ENCODE measurements at regions not wholly inside any gene's neighbourhood (a gene's known extent, or its start where the extent isn't known, plus 50 kb on each side); places are given as distances from the start of the nearest gene placed in this dataset.
"Not testable (repeated sequence)": the region's sequence is repeated elsewhere in the genome, so short reads cannot be mapped to it uniquely, and the experiment has no call there.

DNA sequence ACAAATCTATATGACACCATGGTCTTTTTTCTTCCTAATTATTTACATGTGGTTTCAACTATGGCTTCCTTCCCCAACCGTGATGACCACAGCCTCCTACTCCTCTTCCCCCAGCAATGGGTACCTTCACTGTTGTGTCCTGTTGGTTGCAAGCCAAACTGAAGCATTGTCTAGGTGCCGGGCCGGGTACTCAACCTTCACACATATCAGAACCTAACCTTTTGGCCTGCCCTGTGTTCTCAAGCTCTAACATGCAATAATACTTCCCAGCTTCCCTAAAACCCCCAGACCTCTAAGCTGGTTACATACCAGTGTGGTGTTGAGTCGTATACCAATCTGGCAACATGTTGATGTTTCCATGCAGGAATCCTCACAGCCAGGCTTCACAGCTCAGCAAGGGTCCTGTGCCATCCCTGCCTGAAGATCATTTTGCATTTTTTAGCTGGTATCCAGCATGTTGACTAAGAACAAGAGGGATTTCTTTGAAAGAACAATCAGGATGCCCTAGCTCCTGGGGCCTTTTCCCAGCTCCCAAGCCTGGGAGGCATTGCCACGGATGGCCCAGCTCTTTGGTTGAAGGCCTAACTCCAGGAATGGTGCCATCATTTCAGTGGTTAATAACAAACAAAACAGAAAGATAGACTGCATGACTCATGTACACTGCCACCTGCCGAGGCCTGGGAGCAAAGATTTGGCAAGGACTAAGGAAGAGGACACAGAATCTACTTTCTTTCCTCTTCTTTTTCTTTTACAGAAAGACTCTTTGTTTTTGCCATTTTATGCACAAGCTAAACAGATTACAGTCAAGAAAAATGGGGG, 373.7 kb upstream of the SALL1 start:
- no peak for DNase-seq (ENCODE audit: low read depth in 3 of 3, low spot score in 2 of 3)

DNA sequence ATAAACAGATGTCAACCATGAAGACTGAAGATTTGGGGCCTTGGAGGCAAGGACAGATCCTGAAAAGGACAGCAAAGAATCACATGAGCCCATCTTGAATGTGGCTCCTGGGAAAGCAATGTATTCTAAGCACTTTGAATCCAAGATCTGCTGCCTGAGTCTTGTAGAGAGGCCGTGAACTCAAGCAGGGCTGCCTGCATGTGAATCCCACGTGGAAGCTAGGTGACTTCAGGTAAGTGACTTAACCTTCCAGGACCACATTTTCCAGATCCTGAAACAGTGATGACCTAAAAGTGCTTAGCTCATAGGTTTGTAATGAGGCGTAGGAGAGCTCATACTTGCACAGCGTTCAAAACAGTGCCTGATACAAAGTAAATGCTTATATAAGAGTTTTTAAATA, 373.0 kb upstream of the SALL1 start:
- no peak for DNase-seq (ENCODE audit: low read depth in 3 of 3, low spot score in 2 of 3)

DNA sequence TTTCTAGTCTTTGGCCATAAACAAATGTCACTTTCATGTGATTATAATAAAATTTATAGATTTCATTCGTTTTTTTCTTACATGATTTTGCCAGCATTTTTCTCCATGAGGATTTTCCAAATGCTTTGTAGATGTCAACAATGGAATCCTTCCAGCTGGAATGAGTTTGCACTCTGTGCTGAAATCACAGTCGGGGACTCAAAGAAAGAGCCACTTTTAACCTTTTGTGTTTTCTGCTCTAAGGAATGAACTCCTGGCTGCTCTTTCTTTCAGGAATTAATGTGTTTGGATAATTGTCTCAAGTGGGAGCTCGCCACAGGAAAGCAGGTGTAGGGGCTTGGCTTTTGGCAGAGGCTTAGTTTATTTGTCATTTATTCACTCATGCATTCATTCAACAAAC, 372.3 kb upstream of the SALL1 start:
- DNase-seq (ENCODE audit: low read depth in 3 of 3, low spot score in 2 of 3), result no peak

DNA sequence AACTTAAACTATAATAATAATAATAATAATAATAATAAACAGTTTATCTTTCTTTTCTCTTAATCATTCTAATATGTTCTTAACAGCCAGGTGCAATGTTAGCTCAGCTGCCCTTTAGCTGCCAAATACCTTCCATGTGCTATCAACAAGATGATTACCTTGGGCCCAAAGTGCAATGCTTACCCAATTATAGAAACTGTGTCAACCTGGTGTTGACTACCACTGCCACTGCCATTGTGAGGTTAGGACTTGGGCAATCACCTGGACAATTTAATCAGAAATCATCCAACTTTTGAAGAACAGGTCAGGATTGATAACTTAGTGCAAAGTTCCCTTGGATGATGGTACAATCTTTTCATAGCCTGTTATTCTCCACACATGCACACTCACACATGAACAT, 371.8 kb upstream of the SALL1 start:
- DNase-seq (ENCODE audit: low read depth in 3 of 3, low spot score in 2 of 3), result no peak

DNA sequence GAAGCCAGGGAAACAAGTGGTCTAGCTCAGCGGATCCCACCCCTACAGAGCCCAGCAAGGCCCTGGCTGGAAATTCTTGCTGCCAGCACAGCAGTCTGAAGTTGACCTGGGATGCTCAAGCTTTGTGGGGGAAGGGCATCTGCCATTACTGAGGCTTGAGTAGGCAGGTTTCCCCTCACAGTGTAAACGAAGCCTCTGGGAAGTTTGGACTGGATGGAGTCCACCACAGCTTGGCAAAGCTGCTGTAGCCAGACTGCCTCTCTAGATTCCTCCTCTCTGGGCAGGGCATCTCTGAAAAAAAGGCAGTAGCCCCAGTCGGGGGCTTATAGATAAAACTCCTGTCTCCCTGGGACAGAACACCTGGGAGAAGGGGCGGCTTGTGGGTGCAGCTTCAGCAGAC, 365.9 kb upstream of the SALL1 start:
- not testable (repeated sequence) for DNase-seq (ENCODE audit: low read depth in 3 of 3, low spot score in 2 of 3)

DNA sequence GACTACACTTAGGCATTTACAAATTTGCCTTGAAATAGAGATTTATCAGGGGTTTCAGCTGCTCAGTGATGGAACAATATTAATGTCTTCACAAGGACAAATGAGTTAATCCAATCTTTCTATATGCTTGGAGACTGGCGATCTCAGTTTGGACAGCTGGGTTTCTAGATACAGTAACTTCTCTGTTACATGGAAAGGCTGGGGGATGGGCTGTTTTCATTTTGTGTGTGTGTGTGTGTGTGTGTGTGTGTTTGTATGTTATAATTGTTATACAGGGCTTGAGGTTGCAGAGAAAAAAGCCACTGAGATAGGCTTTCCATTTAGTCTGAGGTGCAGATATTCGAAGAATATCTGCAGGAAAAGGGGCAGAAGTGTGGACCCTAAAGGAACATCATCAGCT, 359.3 kb upstream of the SALL1 start:
- DNase-seq (ENCODE audit: low read depth in 3 of 3, low spot score in 2 of 3), result no peak

DNA sequence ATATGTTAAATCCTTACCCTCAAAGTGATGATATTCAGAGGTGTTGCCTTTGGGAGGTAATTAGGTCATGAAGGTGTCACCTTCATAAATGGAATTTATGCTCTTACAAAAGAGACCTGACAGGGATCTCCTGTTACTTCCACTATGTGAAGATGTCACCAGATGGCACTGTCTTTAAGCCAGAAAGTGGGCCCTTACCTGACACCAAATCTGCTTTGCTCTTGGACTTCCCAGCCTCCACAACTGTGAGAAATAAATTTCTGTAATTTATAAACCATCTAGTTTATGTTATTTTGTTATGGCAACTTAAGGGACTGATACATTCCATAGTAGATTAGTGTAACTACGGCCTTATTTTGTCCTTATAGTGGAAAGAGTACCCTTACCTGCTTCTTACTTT, 358.3 kb upstream of the SALL1 start:
- no peak for DNase-seq (ENCODE audit: low read depth in 3 of 3, low spot score in 2 of 3)

DNA sequence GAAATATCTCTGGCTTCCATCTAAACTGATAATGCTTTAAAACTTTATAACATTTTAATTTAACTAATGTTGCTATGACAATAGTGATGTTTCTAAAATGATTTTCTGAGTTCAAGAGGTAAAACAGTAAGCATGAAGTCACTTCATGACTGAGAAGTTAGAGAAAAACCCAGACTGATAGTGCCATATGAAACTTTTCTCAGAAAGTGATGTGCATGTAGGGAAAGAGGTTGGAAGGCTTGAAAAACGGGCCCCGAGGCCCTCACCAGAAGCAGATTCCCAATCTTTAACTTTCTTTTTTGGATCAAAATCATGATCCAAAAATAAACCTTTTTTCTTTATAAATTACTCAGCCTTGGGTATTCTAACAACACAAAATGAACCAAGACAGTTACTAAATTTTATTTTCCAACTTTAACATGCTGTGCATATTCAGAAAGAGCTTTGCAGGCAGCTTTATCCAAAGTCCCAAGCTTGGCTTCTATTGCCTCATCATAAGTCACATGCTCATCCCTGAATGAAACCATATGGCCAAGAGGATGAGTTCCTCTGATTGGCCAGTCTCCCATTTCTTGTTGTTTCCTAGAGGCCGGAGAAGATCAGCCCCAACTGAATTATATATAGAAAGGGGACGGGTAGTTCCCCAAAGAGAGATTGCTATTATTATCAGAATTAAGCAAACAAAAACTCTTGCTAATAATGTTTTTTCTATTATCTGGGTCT, 357.6 kb upstream of the SALL1 start:
- no peak for DNase-seq (ENCODE audit: low read depth in 3 of 3, low spot score in 2 of 3)

DNA sequence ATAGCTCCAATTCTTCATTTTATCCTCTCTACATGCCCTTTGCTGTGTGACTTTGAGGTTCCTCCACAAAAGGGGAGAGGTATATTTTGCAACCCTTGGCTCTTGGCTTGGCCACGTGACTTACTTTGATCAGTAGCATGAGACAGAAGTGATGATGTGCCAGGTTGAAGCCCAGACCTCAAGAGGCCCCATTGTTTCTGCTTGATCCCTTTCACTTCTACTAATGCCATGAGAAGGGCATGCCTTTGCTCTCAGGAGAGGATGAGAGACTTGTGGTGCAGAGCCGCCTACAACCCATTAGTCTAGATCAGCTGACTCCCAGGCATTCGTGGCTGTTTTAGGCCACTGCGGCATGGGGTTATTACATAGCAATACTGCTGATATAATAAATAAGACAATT, 356.2 kb upstream of the SALL1 start:
- no peak for DNase-seq (ENCODE audit: low read depth in 3 of 3, low spot score in 2 of 3)

DNA sequence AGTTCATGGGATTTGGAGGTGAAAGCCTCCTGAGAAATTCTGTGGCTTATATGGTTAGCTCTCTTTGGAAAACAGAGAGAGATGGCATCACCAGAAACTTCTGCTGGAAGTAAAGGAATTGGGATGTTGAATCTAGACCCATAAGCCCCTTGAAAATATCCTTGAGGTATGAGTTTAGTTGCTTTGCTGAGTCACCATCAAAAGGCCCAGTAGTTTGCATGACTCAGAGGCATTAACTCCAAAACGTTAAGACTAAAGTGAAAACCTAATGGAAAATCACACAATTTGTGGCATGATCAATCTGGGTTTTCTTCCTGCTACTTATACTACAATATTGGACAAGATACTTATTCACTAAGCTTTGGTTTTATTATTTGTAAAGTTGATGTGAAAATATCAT, 349.2 kb upstream of the SALL1 start:
- DNase-seq (ENCODE audit: low read depth in 3 of 3, low spot score in 2 of 3), result no peak

DNA sequence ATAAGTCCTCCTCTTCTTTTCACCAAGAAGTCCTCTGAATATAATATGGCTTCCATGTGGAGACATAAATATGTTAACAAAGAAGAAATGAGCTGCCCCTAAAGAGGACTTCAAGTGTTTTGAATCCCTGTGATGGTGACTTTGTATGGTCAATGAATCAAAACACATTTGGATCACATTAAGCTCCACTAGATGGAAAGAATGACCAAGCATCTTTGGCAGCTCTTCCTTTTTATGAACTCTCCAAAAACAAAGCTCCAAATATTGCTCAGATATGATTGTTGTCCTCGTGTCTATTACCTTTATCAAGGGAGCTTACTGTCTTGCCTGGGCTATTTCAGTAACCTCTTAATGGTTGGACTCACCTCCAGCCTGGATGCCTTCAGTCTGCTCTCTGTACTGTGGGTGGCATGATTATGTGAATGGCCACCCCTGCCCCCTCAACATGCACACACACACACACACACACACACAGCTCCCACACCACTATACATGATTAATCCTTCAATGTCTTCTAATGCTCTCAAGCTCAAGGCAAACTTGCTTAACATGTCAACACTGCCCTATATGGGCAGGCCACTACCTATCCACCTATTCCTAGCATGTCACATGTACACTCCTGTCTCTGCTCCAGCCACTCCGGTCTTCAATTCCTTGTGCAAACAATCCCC, 346.6 kb upstream of the SALL1 start:
- no peak for DNase-seq (ENCODE audit: low read depth in 3 of 3, low spot score in 2 of 3)

DNA sequence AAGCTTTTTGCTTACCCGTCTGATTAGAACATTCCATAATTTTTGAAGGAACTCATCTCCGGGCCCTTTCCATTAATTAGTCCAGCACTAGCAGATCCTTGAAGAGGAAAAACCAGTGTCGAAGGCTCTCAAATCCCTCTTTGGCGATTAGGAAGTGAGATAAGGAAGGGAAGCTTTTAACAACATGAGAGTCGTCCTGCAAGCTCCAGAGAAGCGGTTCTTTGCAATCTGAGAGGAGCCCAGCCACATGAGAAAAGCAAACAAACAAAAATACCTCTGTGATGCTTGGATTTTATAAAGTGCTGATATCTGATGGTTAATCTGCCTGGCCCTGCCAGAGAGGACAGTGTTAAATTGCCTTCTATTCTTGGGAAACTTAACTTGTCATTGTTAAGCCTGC, 339.8 kb upstream of the SALL1 start:
- DNase-seq (ENCODE audit: low read depth in 3 of 3, low spot score in 2 of 3), result no peak

DNA sequence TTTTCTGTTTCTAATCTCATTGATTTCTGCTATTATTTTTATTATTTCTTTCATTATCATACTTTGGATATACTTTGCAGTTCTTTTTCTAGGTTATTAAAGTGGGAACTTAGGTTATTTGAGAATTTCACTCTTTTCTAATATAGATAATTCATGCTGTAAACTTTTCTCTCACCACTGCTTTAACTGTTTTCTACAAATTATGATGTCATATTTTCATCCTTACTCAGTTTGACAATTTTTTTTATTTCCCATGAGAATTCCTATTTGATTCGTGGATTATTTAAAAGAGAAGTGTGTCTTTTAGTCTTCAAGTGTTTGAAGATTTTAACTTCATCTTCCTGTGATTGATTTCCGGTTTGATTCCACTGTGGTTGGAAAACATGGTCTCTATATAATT, 336.8 kb upstream of the SALL1 start:
- no peak for DNase-seq (ENCODE audit: low read depth in 3 of 3, low spot score in 2 of 3)

DNA sequence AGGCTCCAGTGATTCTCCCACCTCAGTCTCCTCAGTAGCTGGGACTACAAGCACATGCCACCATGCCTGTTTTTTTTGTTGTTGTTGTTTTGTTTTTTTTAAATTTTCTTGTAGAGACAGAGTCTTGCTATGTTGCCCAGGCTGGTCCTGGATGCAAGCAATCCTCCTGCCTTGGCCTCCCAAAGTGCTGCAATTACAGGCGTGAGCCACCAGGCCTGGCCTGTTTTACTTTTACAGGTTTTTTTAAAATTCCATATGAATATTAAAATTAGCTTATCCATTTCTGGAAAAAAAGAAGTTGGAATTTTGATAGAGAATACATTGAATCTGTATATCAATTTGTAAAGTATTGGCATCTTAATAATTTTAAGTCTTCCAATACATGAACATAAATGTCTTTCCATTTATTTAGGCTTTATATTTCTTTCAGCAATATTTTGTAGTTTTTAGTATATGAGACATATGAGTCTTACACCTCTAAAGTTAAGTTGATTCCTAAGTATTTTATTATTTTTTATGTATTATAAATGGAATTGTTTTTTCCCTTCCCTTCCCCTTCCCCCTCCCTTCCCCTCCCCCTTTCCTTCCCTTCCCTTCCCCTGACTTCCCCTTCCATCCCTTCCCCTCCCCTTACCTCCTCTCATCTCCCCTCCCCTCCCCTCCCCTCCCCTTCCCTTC, 323.5 kb upstream of the SALL1 start:
- no peak for DNase-seq (ENCODE audit: low read depth in 3 of 3, low spot score in 2 of 3)

DNA sequence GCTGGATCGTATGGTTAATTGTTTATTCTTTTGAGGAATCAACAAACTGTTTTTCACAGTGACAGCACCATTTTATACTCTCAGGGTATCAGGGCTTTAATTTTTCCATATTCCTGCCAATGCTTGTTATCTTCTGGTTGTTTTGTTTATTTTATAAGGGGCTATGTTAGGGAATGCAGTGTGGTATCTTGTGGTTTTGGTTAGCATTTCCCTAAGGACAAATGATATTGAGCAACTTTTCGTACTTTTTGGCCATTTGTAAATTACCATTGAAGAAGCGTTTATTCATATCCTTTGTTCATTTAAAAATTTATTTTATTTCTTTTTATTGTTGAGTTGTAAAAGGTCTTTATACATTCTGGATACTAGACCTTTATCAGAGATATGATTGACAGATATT, 322.0 kb upstream of the SALL1 start:
- no peak for DNase-seq (ENCODE audit: low read depth in 3 of 3, low spot score in 2 of 3)

DNA sequence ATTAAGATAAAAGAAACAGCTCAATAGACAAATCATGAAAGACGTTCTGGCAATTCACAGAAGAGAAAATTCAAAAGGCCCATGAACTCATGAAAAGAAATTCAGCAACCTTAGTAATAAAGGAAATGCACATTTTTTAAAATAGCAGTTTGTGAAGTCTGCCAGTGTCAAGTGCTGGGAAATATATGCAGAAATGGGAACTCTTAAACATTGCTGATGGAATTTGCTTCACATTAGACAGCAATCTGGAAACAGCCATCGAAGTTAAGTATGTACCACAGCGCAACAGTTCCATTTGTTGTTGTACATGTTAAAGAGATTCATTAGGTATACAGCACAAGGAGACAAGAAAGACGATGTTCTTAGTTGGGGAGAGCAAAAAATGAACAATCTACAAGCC, 319.4 kb upstream of the SALL1 start:
- DNase-seq (ENCODE audit: low read depth in 3 of 3, low spot score in 2 of 3), result no peak

DNA sequence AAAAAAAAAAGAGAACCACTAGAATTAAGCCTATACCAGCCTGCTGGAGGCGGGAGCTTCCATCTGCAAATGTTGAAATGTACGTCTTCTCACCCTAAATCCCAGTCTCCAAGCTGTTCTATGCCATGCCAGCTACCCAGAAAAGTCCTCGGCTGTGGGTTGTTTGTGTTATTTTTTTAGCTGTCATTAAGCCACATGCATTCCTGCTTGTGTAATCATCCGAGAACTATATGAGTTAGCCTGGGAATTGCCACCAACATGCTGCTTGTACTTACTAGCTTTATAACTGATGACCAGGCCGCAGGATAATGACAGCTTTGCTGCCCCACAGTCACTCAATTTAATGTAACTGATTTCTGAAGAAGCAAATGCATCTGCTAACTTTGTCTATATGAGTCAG, 313.9 kb upstream of the SALL1 start:
- DNase-seq (ENCODE audit: low read depth in 3 of 3, low spot score in 2 of 3), result no peak

DNA sequence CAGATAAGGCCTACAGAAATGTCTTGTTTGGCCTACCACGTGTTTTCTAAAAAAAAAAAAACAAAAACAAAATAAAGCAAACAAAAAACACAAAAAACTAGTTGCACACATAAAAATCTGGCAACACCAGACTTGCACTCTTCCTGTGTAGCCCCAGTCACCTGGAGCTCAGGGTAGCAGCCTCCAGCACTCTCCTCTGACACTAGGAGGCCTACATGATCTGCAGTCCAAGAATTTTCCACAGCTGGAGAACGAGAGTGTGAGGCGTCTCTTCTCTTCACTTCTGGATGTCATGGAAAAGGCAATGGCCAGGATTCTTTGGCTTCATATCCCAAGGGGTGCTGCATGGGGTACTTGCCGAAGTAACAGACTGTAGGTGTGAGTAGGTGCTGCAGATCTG, 310.2 kb upstream of the SALL1 start:
- no peak for DNase-seq (ENCODE audit: low read depth in 3 of 3, low spot score in 2 of 3)

DNA sequence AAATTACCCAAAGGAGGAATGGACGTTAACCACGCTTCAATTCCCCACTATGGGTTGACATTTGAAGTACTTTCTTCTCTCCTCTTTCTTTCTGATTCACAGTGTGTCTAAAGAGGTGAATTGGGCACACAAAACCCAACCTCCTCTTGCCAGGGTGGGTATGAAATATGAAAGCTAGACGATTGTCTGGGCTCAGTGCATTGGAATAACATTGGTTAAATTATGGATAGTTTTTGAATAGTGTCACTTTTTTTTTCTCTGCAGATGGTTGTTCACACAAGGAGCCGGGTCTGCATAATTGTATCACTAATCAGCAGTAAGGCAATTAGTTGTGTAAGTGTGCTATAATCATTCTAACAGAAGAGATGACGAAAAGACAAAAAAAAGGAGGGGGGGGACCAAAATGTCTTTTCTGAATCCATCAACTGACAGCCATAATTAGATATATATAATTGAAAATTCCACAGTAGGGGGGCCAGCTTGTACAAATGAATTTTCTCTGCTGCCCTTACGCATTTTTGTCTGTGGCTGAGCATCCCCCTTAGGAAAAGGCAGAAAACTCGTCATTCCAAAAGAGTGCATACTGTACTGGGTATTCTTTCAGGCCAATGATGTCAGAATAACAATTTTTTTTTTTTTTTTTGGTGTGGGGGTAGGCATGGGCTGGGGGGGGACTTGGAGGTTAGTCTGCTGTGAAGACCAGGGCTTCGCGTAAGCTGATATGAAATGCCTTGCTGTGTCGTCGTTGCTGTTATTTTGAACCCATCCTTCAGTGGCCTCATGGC, 307.5 kb upstream of the SALL1 start:
- no peak for DNase-seq (ENCODE audit: low read depth in 3 of 3, low spot score in 2 of 3)

DNA sequence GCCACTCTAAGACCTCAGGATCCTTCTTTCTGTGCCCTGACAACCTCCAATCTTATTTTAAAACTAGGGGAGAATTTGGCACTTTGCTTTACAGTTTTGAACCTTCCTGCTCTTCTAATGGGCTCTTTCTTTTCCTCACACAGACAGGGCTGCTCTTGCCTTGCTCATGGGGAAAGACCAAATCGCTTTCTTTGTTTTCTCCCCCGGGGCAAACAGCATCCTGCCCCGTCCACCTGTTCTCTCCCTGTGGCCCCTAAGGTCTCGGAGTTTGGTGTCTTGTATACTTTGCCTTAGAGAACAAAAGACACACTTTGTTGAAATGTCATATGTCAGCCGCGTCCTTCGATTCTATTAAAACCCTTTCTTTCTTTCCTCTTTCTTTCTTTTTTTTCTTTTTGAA, 306.7 kb upstream of the SALL1 start:
- DNase-seq (ENCODE audit: low read depth in 3 of 3, low spot score in 2 of 3), result no peak

DNA sequence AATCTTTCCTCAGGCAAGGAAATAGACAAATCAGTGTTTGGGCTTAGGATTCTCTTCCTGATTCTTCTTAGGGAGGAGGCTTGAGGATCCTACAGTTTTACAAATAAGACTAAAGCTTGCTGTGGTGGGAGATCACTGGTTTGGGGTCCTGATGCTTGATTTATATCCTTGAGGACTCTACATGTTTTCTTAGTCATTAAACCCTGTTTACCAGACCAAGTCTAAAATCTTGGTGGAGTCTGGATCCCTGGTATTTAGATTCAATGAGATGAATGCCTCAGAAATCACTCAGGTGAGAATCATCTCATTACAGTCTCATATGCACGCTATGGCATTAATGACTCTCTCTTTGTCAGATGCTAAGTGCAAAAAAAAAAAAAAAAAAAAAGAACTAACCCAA, 304.3 kb upstream of the SALL1 start:
- no peak for DNase-seq (ENCODE audit: low read depth in 3 of 3, low spot score in 2 of 3)
